GM12891 (cell line): ENCODE measurements at regions not wholly inside any gene's neighbourhood (a gene's known extent, or its start where the extent isn't known, plus 50 kb on each side); places are given as distances from the start of the nearest gene placed in this dataset.

Experiments
- DNase-seq: peaks from one replicate; pipeline ENCODE4 v3.0.0; 2011; ENCODE audit warnings: low spot score; ENCODE audit not compliant: insufficient read length
- FAIRE-seq: peaks from 2 replicates; lab custom pipeline; 2011; peaks lifted over from hg19 to GRCh38; lab: Jason Lieb, UNC
- PAX5 ChIP-seq: IDR thresholded peaks from 2 replicates; pipeline ENCODE4 v1.6.1; 2011; ENCODE audit warnings: low read length, moderate library complexity, mild to moderate bottlenecking; ENCODE audit not compliant: insufficient read depth, severe bottlenecking
- POLR2A ChIP-seq: IDR thresholded peaks from 2 replicates; pipeline ENCODE4 v1.6.1; 2011; ENCODE audit warnings: low read depth, low read length, control low read depth
- POLR2AphosphoS5 ChIP-seq: IDR thresholded peaks from 2 replicates; pipeline ENCODE4 v1.6.1; 2011; ENCODE audit warnings: low read depth, low read length, control low read depth
- POU2F2 ChIP-seq: IDR thresholded peaks from 2 replicates; pipeline ENCODE4 v1.6.1; 2011; ENCODE audit warnings: low read depth, mild to moderate bottlenecking, control low read depth, low read length, moderate library complexity
- SPI1 ChIP-seq: IDR thresholded peaks from 2 replicates; pipeline ENCODE4 v1.6.1; 2011; ENCODE audit warnings: low read depth, low read length, control low read depth
- TAF1 ChIP-seq: IDR thresholded peaks from 2 replicates; pipeline ENCODE4 v1.6.1; 2011; ENCODE audit warnings: low read depth, low read length, control low read depth

GRCh38 chr4:33193109-33193508 lies 2472.9 kb downstream of the PCDH7 start:
- DNase-seq (no peak), FAIRE-seq (no peak)
- TF ChIP-seq PAX5 = no peak
- TF ChIP-seq POU2F2 = no peak
- TF ChIP-seq POLR2AphosphoS5 = no peak
- TF ChIP-seq TAF1 = no peak
- no peak for TF ChIP-seq SPI1
- no peak for TF ChIP-seq POLR2A

GRCh38 chr4:33200377-33200776 lies 2480.2 kb downstream of the PCDH7 start:
- no peak for FAIRE-seq
- DNase-seq = no peak
- TF ChIP-seq POLR2A (no peak), PAX5 (no peak), POLR2AphosphoS5 (no peak), POU2F2 (no peak), TAF1 (no peak), SPI1 (no peak)

GRCh38 chr4:33218238-33218637 lies 2498.1 kb downstream of the PCDH7 start:
- no peak for DNase-seq
- TF ChIP-seq POLR2AphosphoS5 (no peak), TAF1 (no peak), POLR2A (no peak), POU2F2 (no peak), SPI1 (no peak), PAX5 (no peak)
- no peak for FAIRE-seq

GRCh38 chr4:33226133-33226532 lies 2506.0 kb downstream of the PCDH7 start:
- FAIRE-seq (no peak), DNase-seq (no peak)
- TF ChIP-seq POLR2AphosphoS5 (no peak), TAF1 (no peak), POU2F2 (no peak), SPI1 (no peak), PAX5 (no peak), POLR2A (no peak)

- no peak for FAIRE-seq
- TF ChIP-seq POLR2A = no peak
- DNase-seq = no peak
These were observed 2506.6 kb downstream of the PCDH7 start for GRCh38 chr4:33226783-33227182.

- DNase-seq = no peak
- FAIRE-seq = no peak
- TF ChIP-seq TAF1 = no peak
- no peak for TF ChIP-seq POLR2AphosphoS5
- TF ChIP-seq POLR2A = no peak
- TF ChIP-seq SPI1 = no peak
- no peak for TF ChIP-seq POU2F2
- no peak for TF ChIP-seq PAX5
These were observed 2534.9 kb downstream of the PCDH7 start for GRCh38 chr4:33255094-33255493.

- no peak for FAIRE-seq
- no peak for DNase-seq
- TF ChIP-seq TAF1 (no peak), POU2F2 (no peak), SPI1 (no peak), PAX5 (no peak), POLR2AphosphoS5 (no peak), POLR2A (no peak)
These were observed 2535.3 kb downstream of the PCDH7 start for GRCh38 chr4:33255507-33255906.

GRCh38 chr4:33262824-33263223 lies 2542.7 kb downstream of the PCDH7 start:
- FAIRE-seq (no peak), DNase-seq (no peak)
- TF ChIP-seq TAF1 = no peak
- TF ChIP-seq PAX5 = no peak
- TF ChIP-seq POLR2A = no peak
- TF ChIP-seq POU2F2 = no peak
- TF ChIP-seq POLR2AphosphoS5 = no peak
- no peak for TF ChIP-seq SPI1

GRCh38 chr4:33268776-33269175 lies 2548.6 kb downstream of the PCDH7 start:
- TF ChIP-seq TAF1 = no peak
- no peak for TF ChIP-seq POLR2AphosphoS5
- no peak for TF ChIP-seq POLR2A
- no peak for TF ChIP-seq POU2F2
- no peak for TF ChIP-seq SPI1
- no peak for TF ChIP-seq PAX5
- DNase-seq (no peak), FAIRE-seq (no peak)

- no peak for DNase-seq
- TF ChIP-seq POU2F2 (no peak), POLR2AphosphoS5 (no peak), TAF1 (no peak), PAX5 (no peak), SPI1 (no peak), POLR2A (no peak)
These were observed 2550.2 kb downstream of the PCDH7 start for GRCh38 chr4:33270403-33270802.

GRCh38 chr4:33272722-33273121 lies 2552.6 kb downstream of the PCDH7 start:
- no peak for FAIRE-seq
- no peak for TF ChIP-seq POLR2AphosphoS5
- TF ChIP-seq TAF1 = no peak
- no peak for TF ChIP-seq SPI1
- TF ChIP-seq PAX5 = no peak
- TF ChIP-seq POLR2A = no peak
- TF ChIP-seq POU2F2 = no peak
- DNase-seq = no peak

More at GRCh38 chr4:33270403-33270802, 2550.2 kb downstream of the PCDH7 start:
- no peak for FAIRE-seq

GRCh38 chr4:33283818-33284217 lies 2563.6 kb downstream of the PCDH7 start:
- DNase-seq (no peak), FAIRE-seq (no peak)
- no peak for TF ChIP-seq PAX5
- TF ChIP-seq SPI1 = no peak
- TF ChIP-seq POLR2A = no peak
- TF ChIP-seq POU2F2 = no peak
- no peak for TF ChIP-seq POLR2AphosphoS5
- no peak for TF ChIP-seq TAF1
